OCI-LY7 (cell line): ENCODE measurements at regions not wholly inside any gene's neighbourhood (a gene's known extent, or its start where the extent isn't known, plus 50 kb on each side); places are given as distances from the start of the nearest gene placed in this dataset.

Experiments
- BruUV-seq: library from RNA; stranded (reverse); fragments of 400-500 nt; replicated peaks from 2 replicates; lab custom pipeline; 2021; lab: Mats Ljungman, UMichigan
- CTCF ChIA-PET: fragments of 300-600 bp; sonication (Branson Sonifier 250); formaldehyde crosslinking; loops from one replicate; lab custom pipeline; 2022; ENCODE audit warnings: antibody characterized with exemption; ENCODE audit not compliant: unreplicated experiment; lab: Charles Lee
- POLR2A ChIA-PET: fragments of 300-600 bp; sonication (Branson Sonifier 250); formaldehyde crosslinking; loops from one replicate; lab custom pipeline; 2022; ENCODE audit warnings: antibody characterized with exemption; lab: Charles Lee
- DNase-seq: peaks from one replicate; pipeline ENCODE4 v3.0.0-alpha.2; 2015; ENCODE audit warnings: low spot score
- H2AFZ ChIP-seq: fragments of 200-600 bp; sonication (generic), shearing (Covaris generic); 2 replicates; pipeline ENCODE4 v1.6.1; 2014; ENCODE audit warnings: mild to moderate bottlenecking, antibody characterized with exemption, low read length, moderate library complexity
- H3K27ac ChIP-seq: fragments of 200-600 bp; sonication (generic); 2 replicates; pipeline ENCODE4 v1.5.1; 2014; ENCODE audit warnings: mixed run types, low read depth, mild to moderate bottlenecking, moderate library complexity, low read length, inconsistent platforms; ENCODE audit not compliant: poor library complexity, severe bottlenecking
- H3K36me3 ChIP-seq: fragments of 200-600 bp; sonication (generic); 2 replicates; pipeline ENCODE4 v1.6.1; 2014; ENCODE audit warnings: mild to moderate bottlenecking, antibody characterized with exemption, low read length, moderate library complexity, mixed read lengths; ENCODE audit not compliant: insufficient read depth
- H3K4me1 ChIP-seq: fragments of 200-600 bp; sonication (generic); 2 replicates; pipeline ENCODE4 v1.5.1; 2014; ENCODE audit warnings: mild to moderate bottlenecking, low read length; ENCODE audit not compliant: insufficient read depth, poor library complexity, severe bottlenecking
- H3K4me2 ChIP-seq: fragments of 200-600 bp; sonication (generic); 2 replicates; pipeline ENCODE4 v1.6.1; 2014; ENCODE audit warnings: mild to moderate bottlenecking, low read length
- H3K4me3 ChIP-seq: fragments of 200-600 bp; sonication (generic); 2 replicates; pipeline ENCODE4 v1.5.1; 2014; ENCODE audit warnings: mild to moderate bottlenecking, low read depth, low read length; ENCODE audit not compliant: poor library complexity, severe bottlenecking
- H3K79me2 ChIP-seq: fragments of 200-600 bp; sonication (generic); 2 replicates; pipeline ENCODE4 v1.6.1; 2016; ENCODE audit warnings: low read depth, mild to moderate bottlenecking, low read length, moderate library complexity, mixed read lengths; ENCODE audit not compliant: insufficient read depth
- H3K9me2 ChIP-seq: fragments of 200-600 bp; sonication (generic); 2 replicates; pipeline ENCODE4 v1.6.1; 2016; ENCODE audit warnings: mild to moderate bottlenecking, low read length, mixed read lengths; ENCODE audit not compliant: insufficient read depth
- H3K9me3 ChIP-seq: fragments of 200-600 bp; sonication (generic); 2 replicates; pipeline ENCODE4 v1.6.1; 2014; ENCODE audit warnings: mild to moderate bottlenecking, mixed run types, low read length, mixed read lengths
- H4K20me1 ChIP-seq: fragments of 200-600 bp; sonication (generic); 2 replicates; pipeline ENCODE4 v1.6.1; 2014; ENCODE audit warnings: mild to moderate bottlenecking, antibody characterized with exemption, low read length, moderate library complexity, mixed read lengths; ENCODE audit not compliant: insufficient read depth
- EZH2phosphoT487 ChIP-seq: fragments of 200-600 bp; sonication (generic); IDR thresholded peaks from 2 replicates; pipeline ENCODE4 v1.6.1; 2018; ENCODE audit warnings: low read depth, borderline replicate concordance, mild to moderate bottlenecking, mixed run types, antibody characterized with exemption, low read length, moderate library complexity, mixed read lengths
- intact Hi-C: fragments of 100-400 bp; cut with micrococcal nuclease; formaldehyde crosslinking; loops from one replicate; pipeline ENCODE4 v1.10.0; 2022; ENCODE audit not compliant: unreplicated experiment
- TF ChIP-seq, protein P1 (sequence below): fragments of 200-600 bp; sonication (generic); conservative IDR thresholded peaks from 2 replicates; pipeline ENCODE4 v1.5.1; 2014; ENCODE audit warnings: mild to moderate bottlenecking, antibody characterized with exemption, low read length, moderate library complexity, mixed read lengths

DNA sequence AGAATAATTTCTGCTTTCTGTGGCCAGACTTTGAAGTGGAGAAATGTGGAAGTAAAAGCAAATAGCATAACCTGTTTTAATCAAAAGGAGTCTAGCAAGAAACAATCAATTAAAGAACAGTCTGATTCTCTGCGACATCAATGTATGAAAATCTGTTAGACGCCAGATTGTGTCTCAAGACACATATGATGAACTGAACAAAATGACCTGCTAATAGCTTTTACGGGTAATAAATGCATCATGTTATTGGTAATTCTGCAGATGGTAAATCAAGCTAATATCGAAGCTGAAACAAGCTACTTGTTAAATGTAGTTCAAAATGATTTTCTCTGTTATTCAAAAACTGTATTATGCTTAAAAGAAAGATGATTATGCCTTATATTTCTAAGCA, 208.5 kb upstream of the FIGN start:
- CTCF ChIA-PET, result no interaction called here

DNA sequence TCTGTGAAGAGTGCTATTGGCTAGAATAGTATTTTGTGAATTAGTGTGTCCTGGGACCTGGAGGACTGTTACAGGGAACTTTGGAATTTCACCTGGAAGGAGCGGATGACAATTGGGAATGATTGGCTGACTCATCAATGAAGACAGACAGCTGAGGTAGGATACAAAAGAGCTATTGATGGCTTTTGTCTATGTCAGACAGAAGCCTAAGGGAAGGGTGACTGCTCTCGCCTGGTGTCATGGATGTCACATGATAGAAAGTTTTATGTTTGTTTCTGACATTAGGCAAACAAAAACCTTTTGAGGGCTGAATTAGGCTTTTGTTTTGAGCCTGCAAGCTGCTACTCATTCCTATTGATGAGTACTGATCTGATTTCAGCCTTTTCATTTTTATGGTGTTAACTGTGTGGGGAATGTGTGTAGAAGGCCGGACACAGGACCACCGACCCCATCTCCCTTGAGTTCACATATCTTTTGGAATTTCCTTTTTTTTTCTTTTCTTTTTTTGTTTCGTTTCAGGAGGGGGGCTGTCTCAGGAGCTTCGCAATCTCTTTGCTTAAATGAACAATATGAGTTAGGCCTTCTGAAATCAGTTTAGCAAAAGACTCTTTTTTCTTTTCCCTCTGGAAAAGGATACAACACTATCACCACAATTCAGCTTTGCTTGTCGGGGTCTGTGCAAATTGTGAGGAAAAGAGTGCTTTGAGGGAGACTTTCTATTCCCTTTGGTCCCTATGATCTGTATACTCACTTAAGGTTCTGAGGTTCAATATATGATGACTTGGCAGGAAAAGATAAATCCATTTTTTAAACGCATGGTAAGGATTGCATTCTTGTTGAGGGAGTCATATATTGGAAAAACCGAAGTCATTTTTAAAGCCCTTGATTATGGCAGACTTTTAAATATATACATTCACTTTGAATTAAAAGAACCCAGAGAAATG, 207.9 kb upstream of the FIGN start:
- Histone ChIP-seq H3K4me2 (no peak overlapping the region), H2AFZ (no peak overlapping the region), H3K9me3 (no peaks in the 10 kb centered on the region), H3K27ac (no peak overlapping the region), H3K36me3 (no peaks in the 10 kb centered on the region), H3K4me3 (no peak overlapping the region), H4K20me1 (no peaks in the 10 kb centered on the region), H3K9me2 (no peaks in the 10 kb centered on the region), H3K4me1 (no peaks in the 10 kb centered on the region), H3K79me2 (no peaks in the 10 kb centered on the region)
- ChIA-PET CTCF (no interaction called here), POLR2A (interaction anchor here (0.6 to 1.0 kb wide), 3 partner anchors 14 to 110 kb away, joined by 3 to 9 read pairs (median 5); no protein-coding TSS in a partner anchor)
- intact Hi-C loops, result no loop called here
- DNase-seq, result no peak
- no TSS peak for BruUV-seq
- TF ChIP-seq EZH2phosphoT487, result no peak
- TF ChIP-seq, protein P1, sequence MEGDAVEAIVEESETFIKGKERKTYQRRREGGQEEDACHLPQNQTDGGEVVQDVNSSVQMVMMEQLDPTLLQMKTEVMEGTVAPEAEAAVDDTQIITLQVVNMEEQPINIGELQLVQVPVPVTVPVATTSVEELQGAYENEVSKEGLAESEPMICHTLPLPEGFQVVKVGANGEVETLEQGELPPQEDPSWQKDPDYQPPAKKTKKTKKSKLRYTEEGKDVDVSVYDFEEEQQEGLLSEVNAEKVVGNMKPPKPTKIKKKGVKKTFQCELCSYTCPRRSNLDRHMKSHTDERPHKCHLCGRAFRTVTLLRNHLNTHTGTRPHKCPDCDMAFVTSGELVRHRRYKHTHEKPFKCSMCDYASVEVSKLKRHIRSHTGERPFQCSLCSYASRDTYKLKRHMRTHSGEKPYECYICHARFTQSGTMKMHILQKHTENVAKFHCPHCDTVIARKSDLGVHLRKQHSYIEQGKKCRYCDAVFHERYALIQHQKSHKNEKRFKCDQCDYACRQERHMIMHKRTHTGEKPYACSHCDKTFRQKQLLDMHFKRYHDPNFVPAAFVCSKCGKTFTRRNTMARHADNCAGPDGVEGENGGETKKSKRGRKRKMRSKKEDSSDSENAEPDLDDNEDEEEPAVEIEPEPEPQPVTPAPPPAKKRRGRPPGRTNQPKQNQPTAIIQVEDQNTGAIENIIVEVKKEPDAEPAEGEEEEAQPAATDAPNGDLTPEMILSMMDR, result no peak

More for the DNA sequence above, 208.5 kb upstream of the FIGN start:
- Histone ChIP-seq H3K9me2 (no peaks in the 10 kb centered on the region), H3K4me3 (no peak overlapping the region), H2AFZ (no peak overlapping the region), H3K79me2 (no peaks in the 10 kb centered on the region), H3K4me2 (no peak overlapping the region), H3K4me1 (no peaks in the 10 kb centered on the region), H3K36me3 (no peaks in the 10 kb centered on the region), H3K27ac (no peak overlapping the region), H3K9me3 (no peaks in the 10 kb centered on the region), H4K20me1 (no peaks in the 10 kb centered on the region)
- intact Hi-C loops, result no loop called here
- no peak for DNase-seq
- no peak for TF ChIP-seq EZH2phosphoT487
- TF ChIP-seq, protein P1, result no peak
- BruUV-seq, result no TSS peak
- POLR2A ChIA-PET, result interaction anchor here (1.0 kb wide), 1 partner anchor 110 kb away, joined by 5 read pairs; no protein-coding TSS in a partner anchor

DNA sequence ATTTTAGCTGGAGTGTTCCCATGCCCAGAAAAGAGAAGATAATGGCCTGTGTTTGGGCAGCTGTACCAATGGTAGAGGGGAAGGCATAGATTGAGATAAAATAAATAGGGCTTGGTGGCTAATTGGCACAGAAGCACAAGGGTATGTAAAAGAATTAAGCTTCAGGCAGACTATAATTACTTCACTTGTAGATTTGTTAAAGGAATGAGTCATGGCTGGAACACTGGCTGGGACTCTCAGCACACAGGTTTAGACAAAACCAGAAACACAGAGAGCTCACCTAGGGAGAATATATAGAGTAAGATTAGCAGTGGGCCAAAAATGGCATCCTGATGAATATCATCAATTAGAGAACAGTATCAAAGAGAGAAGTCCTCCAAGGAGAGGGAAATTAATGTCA, 198.3 kb upstream of the FIGN start:
- H3K9me2 ChIP-seq, result no peaks in the 10 kb centered on the region
- no peak overlapping the region for H3K4me3 ChIP-seq
- ChIA-PET CTCF (no interaction called here), POLR2A (interaction anchor here (0.8 kb wide), 1 partner anchor 27 kb away, joined by 3 read pairs; no protein-coding TSS in a partner anchor)
- no peak overlapping the region for H3K4me2 ChIP-seq
- intact Hi-C loops, result no loop called here
- no peaks in the 10 kb centered on the region for H3K4me1 ChIP-seq
- no peak for DNase-seq
- H3K9me3 ChIP-seq, result no peaks in the 10 kb centered on the region
- no peaks in the 10 kb centered on the region for H3K36me3 ChIP-seq
- H4K20me1 ChIP-seq, result no peaks in the 10 kb centered on the region
- H2AFZ ChIP-seq, result no peak overlapping the region
- no peak overlapping the region for H3K27ac ChIP-seq
- no peaks in the 10 kb centered on the region for H3K79me2 ChIP-seq
- TF ChIP-seq, protein P1, result no peak
- no peak for TF ChIP-seq EZH2phosphoT487
- BruUV-seq, result no TSS peak
